GM21526 (cell line): ENCODE measurements at regions not wholly inside any gene's neighbourhood (a gene's known extent, or its start where the extent isn't known, plus 50 kb on each side); places are given as distances from the start of the nearest gene placed in this dataset.
"Not testable (repeated sequence)": the region's sequence is repeated elsewhere in the genome, so short reads cannot be mapped to it uniquely, and the experiment has no call there.

Experiments used
- ATAC-seq: cut with Tn5 transposase; IDR thresholded peaks from one replicate; pipeline ENCODE4 v1.9.1; 2021; ENCODE audit warnings: moderate library complexity; ENCODE audit not compliant: unreplicated experiment, low FRiP score

- no peak for ATAC-seq
These were observed 439.8 kb upstream of the DYNLRB2 start for GRCh38 chr16:80100846-80101451.

GRCh38 chr16:80100186-80100585 is 440.6 kb upstream of the DYNLRB2 start:
- ATAC-seq = no peak

GRCh38 chr16:80097098-80097497 is 443.7 kb upstream of the DYNLRB2 start:
- ATAC-seq = no peak

GRCh38 chr16:80092681-80093080 is 448.1 kb upstream of the DYNLRB2 start:
- ATAC-seq = no peak

DNA sequence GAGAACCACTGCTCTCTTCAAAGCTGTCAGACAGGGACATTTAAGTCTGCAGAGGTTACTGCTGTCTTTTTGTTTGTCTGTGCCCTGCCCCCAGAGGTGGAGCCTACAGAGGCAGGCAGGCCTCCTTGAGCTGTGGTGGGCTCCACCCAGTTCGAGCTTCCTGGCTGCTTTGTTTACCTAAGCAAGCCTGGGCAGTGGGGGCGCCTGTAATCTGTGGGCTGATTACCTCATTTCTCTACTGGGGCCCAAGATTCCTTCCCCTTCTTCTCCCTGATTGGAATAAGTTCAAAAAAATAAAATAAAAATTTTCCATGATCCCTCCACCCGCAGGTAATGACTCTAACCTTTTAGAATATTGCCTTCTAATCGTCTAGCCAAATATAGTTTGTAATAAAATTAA is 449.3 kb upstream of the DYNLRB2 start:
- not testable (repeated sequence) for ATAC-seq

DNA sequence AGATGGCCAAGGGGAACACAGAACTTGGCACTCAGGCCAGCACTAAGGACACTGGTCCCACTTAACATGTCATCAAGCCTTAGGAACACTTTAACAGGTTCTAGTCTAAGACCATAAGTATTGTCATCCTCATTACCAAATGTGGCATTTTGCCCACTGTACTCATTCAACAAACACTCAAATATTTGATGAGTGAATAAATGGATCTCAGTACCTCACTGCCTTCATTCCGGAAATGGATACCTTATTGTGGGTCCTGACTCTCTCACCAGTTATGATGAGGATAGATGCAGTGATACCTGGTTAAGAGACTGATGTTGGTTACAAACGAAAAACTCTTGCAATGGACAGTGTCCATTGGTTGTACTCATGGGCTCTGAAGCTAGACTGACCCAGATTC is 455.2 kb upstream of the DYNLRB2 start:
- no peak for ATAC-seq

- ATAC-seq = no peak
These were observed 456.2 kb upstream of the DYNLRB2 start for GRCh38 chr16:80084614-80085013.

GRCh38 chr16:80084163-80084562 is 456.6 kb upstream of the DYNLRB2 start:
- ATAC-seq = no peak

GRCh38 chr16:80082906-80083305 is 457.9 kb upstream of the DYNLRB2 start:
- ATAC-seq = no peak

- ATAC-seq = no peak
These were observed 458.9 kb upstream of the DYNLRB2 start for GRCh38 chr16:80081846-80082245.

- ATAC-seq = no peak
These were observed 460.4 kb upstream of the DYNLRB2 start for GRCh38 chr16:80080287-80080851.

DNA sequence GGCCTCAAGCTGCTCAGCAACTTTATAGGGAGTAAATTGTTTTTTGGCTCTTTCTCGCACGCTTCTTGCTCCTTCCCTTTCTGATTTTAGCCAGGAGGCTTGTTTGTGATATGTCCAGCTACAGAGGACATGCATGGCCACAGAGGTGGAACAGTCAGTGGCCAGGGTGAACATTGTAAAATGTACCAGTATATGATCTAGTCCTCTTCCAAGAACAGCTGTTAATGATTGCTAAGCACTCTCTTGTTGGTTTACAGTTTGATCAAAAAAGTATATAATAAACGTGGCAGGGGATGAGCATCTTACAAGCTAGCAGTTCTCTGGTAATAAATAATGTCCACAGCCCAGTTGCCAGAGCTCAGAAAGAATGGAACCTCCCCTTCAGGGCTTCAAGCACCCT is 461.7 kb upstream of the DYNLRB2 start:
- ATAC-seq = no peak

GRCh38 chr16:80077696-80078095 is 463.1 kb upstream of the DYNLRB2 start:
- no peak for ATAC-seq

GRCh38 chr16:80074329-80074728 is 466.5 kb upstream of the DYNLRB2 start:
- no peak for ATAC-seq

- ATAC-seq = no peak
These were observed 468.8 kb upstream of the DYNLRB2 start for GRCh38 chr16:80071964-80072456.

GRCh38 chr16:80066805-80067580 is 466.5 kb upstream of the MAF start:
- no peak for ATAC-seq

DNA sequence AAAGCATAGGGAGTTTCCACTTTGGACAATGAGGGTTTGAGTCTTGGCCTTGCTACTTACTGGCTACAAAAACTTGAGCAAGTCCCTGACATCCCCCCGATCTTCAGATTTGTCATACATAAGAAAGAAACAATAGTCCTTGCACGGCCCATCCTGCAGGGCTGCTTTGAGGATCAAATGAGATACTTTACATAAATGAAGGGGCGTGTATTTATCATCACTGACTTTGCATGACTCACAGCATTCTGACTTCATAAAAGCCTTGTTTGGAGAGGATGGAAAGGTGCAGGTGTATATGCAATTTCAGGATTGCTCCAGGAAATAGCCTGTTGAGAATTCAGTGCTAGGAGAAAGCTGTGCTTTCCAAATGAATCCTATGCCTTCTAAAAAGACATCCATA is 465.0 kb upstream of the MAF start:
- ATAC-seq = no peak

GRCh38 chr16:80063713-80064069 is 463.2 kb upstream of the MAF start:
- ATAC-seq = no peak

- ATAC-seq = no peak
These were observed 462.6 kb upstream of the MAF start for GRCh38 chr16:80063031-80063712.

DNA sequence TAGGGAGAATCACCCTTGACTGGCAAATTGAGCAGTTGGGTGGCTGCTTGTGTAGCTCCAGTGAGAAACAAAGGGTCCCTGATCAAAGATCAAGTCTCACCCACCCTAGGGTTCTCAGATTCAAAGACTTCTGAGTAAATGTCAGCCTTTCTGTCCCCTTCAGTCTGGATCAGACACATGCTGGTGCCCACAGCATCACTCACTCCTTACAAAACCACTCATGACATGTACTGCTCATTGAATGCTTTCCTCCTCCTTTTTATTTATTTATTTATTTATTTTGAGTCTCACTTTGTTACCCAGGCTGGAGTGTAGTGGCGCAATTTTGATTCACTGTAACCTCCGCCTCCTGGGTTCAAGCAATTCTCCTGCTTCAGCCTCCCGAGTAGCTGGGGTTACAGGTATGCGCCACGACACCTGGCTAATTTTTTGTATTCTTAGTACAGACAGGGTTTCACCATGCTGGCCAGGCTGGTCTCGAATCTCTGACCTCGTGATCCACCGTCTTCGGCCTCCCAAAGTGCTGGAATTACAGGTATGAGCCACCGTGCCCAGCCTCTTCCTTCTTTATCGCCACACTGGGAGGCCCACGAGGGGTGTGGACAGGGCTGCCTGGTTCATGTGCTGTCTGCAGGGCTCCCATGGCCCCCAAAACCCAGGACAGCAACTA is 462.0 kb upstream of the MAF start:
- ATAC-seq = no peak

DNA sequence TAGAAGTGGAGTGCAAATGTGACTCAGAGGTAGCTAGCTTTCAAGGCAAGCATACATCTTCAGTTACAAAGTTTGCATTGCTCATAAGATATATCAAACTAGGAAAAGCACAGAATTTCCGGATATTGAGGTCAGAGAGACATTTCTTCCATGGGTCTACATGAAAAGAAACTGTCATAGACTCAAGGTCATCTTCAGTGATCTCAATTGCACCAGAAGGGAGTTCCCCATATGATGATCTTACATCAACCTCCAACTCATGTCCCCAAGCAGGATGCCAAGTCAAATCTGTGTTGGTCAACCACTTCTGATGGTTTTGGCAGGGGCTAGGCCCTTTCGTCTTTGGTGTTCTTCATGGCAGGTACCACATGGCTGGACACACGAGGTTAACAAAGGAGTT is 459.9 kb upstream of the MAF start:
- ATAC-seq = no peak
